Stimulated activated CD4-positive, alpha-beta T cell treated with anti-CD3 and anti-CD28 coated beads, Interleukin-2, amount 100 ng/mL, for 24 hours (primary cell): ENCODE measurements at regions not wholly inside any gene's neighbourhood (a gene's known extent, or its start where the extent isn't known, plus 50 kb on each side); places are given as distances from the start of the nearest gene placed in this dataset.

Experiments used
- DNase-seq, 2 donors: peaks; one replicate each; pipeline ENCODE4 v3.0.0-alpha.2; 2020

- no peak for DNase-seq
These were observed 60.8 kb upstream of the CLMN start for GRCh38 chr14:95380350-95381042.

GRCh38 chr14:95379634-95380033 is 59.9 kb upstream of the CLMN start:
- no peak for DNase-seq

- no peak for DNase-seq
These were observed 55.9 kb upstream of the CLMN start for GRCh38 chr14:95375539-95376109.

- DNase-seq, result no peak
These were observed 54.7 kb upstream of the CLMN start for GRCh38 chr14:95374239-95374997.

DNA sequence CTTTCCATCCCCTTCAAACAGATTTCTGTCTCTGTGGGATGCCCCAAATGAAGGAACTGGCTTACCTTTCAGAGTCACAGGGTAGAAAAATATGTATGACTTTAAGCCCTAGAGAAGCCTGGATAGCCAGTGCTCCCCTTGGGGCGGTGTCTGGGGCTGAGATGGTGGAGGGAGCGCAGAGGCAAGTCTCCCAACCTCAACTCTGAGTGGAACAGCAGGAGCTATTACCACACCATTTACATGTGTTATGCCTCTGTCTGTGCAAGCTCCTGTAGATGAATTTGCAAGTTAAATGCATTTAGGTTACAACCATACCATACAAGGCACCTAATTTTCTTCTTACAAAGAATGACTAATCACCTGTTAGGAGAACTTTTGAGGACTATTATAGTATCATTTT is 50.4 kb upstream of the CLMN start:
- no peak for DNase-seq
